Right ventricle myocardium inferior (tissue), 1 donor: ENCODE measurements at regions not wholly inside any gene's neighbourhood (a gene's known extent, or its start where the extent isn't known, plus 50 kb on each side); places are given as distances from the start of the nearest gene placed in this dataset.

Experiments
- ATAC-seq: fragments of 200-7000 bp; cut with Tn5 transposase; one replicate; pipeline ENCODE4 v1.9.1; 2020; ENCODE audit warnings: mild to moderate bottlenecking, moderate library complexity
- DNase-seq: peaks from one replicate; pipeline ENCODE4 v3.0.0; 2021; ENCODE audit errors: missing footprints
- intact Hi-C: fragments of 100-400 bp; cut with DNase I; formaldehyde crosslinking; loops from one replicate; pipeline ENCODE4 v1.11.0; 2022
- donor health status: DM: no; HTN: yes; CAD: no; lungs with severe emphysema.

- intact Hi-C loops, result no loop called here
- DNase-seq, result no peak
- no peak for ATAC-seq
These were observed 60.5 kb upstream of the NUDT4 start for GRCh38 chr12:93317227-93317626.

GRCh38 chr12:93318720-93319522 lies 58.8 kb upstream of the NUDT4 start:
- ATAC-seq, result no peak
- DNase-seq, result no peak
- intact Hi-C loops, result no loop called here

- DNase-seq, result no peak
- no peak for ATAC-seq
- intact Hi-C loops, result no loop called here
These were observed 58.1 kb upstream of the NUDT4 start for GRCh38 chr12:93319523-93320050.

- intact Hi-C loops, result no loop called here
- ATAC-seq, result no peak
- no peak for DNase-seq
These were observed 54.9 kb upstream of the NUDT4 start for GRCh38 chr12:93322784-93323183.

GRCh38 chr12:93323625-93324329 lies 53.9 kb upstream of the NUDT4 start:
- intact Hi-C loops, result no loop called here
- DNase-seq (no peak), ATAC-seq (no peak)

- ATAC-seq (no peak), DNase-seq (no peak)
- intact Hi-C loops, result no loop called here
These were observed 51.9 kb upstream of the NUDT4 start for GRCh38 chr12:93325855-93326254.
